Liver (tissue), 8 donors: ENCODE measurements at regions not wholly inside any gene's neighbourhood (a gene's known extent, or its start where the extent isn't known, plus 50 kb on each side); places are given as distances from the start of the nearest gene placed in this dataset.

ENCODE experiments used
- DNase-seq: peaks from one replicate; pipeline ENCODE4 v3.0.0-alpha.2; 2017; ENCODE audit warnings: low spot score
- H3K27ac ChIP-seq, 2 donors: one replicate each; pipeline ENCODE4 v1.7.0; 2013; ENCODE audit warnings: inconsistent platforms in 2 of 2, low read length in 2 of 2, control low read depth in 1 of 2, low read depth in 1 of 2, mild to moderate bottlenecking in 1 of 2
- H3K27me3 ChIP-seq, 4 donors: one replicate each; pipeline versions ENCODE4 v1.6.1 to v1.7.0; 2013; ENCODE audit warnings: low read length in 3 of 4, inconsistent platforms in 1 of 4, mild to moderate bottlenecking in 1 of 4, moderate library complexity in 1 of 4; ENCODE audit not compliant: control insufficient read depth in 4 of 4, insufficient read depth in 4 of 4
- H3K36me3 ChIP-seq, 4 donors: one replicate each; pipeline versions ENCODE4 v1.6.1 to v1.7.0; 2013; ENCODE audit warnings: low read length in 3 of 4, mild to moderate bottlenecking in 3 of 4, low read depth in 1 of 4, moderate library complexity in 1 of 4; ENCODE audit not compliant: control insufficient read depth in 4 of 4, insufficient read depth in 3 of 4
- H3K4me1 ChIP-seq, 4 donors: one replicate each; pipeline versions ENCODE4 v1.6.1 to v1.7.0; 2013; ENCODE audit warnings: low read length in 3 of 4, mild to moderate bottlenecking in 3 of 4, moderate library complexity in 1 of 4; ENCODE audit not compliant: control insufficient read depth in 4 of 4, insufficient read depth in 4 of 4
- H3K4me3 ChIP-seq, 3 donors: one replicate each; pipeline versions ENCODE4 v1.6.1 to v1.7.0; 2013; ENCODE audit warnings: low read length in 3 of 3, control low read depth in 1 of 3, low read depth in 1 of 3, mild to moderate bottlenecking in 1 of 3
- H3K9ac ChIP-seq, 2 donors: one replicate each; pipeline ENCODE4 v1.7.0; 2013; ENCODE audit warnings: low read length in 2 of 2, mild to moderate bottlenecking in 2 of 2, moderate library complexity in 2 of 2, control low read depth in 1 of 2, low read depth in 1 of 2
- H3K9me3 ChIP-seq, 4 donors: one replicate each; pipeline versions ENCODE4 v1.6.1 to v1.7.0; 2013; ENCODE audit warnings: low read length in 3 of 4; ENCODE audit not compliant: control insufficient read depth in 4 of 4
- EGR1 ChIP-seq, 2 donors: IDR thresholded peaks; 2 replicates each; pipeline ENCODE4 v1.6.1; 2016 to 2018; ENCODE audit warnings: antibody characterized with exemption in 2 of 2, low read depth in 2 of 2
- FOXA1 ChIP-seq: IDR thresholded peaks from 2 replicates; pipeline ENCODE4 v1.6.1; 2016; ENCODE audit warnings: antibody characterized with exemption
- FOXA2 ChIP-seq: IDR thresholded peaks from 2 replicates; pipeline ENCODE4 v1.6.1; 2016; ENCODE audit warnings: antibody characterized with exemption
- GABPA ChIP-seq, 2 donors: IDR thresholded peaks in 1 of 2; conservative IDR thresholded peaks in 1 of 2; 2 replicates each; pipeline ENCODE4 v1.6.1; 2016; ENCODE audit warnings: antibody characterized with exemption in 2 of 2, mild to moderate bottlenecking in 1 of 2, moderate library complexity in 1 of 2
- HNF4A ChIP-seq, 2 donors: conservative IDR thresholded peaks; 2 replicates each; pipeline ENCODE4 v1.6.1; 2016; ENCODE audit warnings: antibody characterized with exemption in 2 of 2, mild to moderate bottlenecking in 2 of 2
- HNF4G ChIP-seq: IDR thresholded peaks from 2 replicates; pipeline ENCODE4 v1.6.1; 2016; ENCODE audit warnings: antibody characterized with exemption
- JUND ChIP-seq, 2 donors: IDR thresholded peaks; 2 replicates each; pipeline ENCODE4 v1.6.1; 2016; ENCODE audit warnings: antibody characterized with exemption in 2 of 2
- NR2F2 ChIP-seq: IDR thresholded peaks from 2 replicates; pipeline ENCODE4 v1.6.1; 2016; ENCODE audit warnings: antibody characterized with exemption
- RAD21 ChIP-seq, 2 donors: IDR thresholded peaks; 2 replicates each; pipeline ENCODE4 v1.6.1; 2016; ENCODE audit warnings: antibody characterized with exemption in 2 of 2, mild to moderate bottlenecking in 2 of 2
- RXRA ChIP-seq, 2 donors: IDR thresholded peaks; 2 replicates each; pipeline ENCODE4 v1.6.1; 2017 to 2018; ENCODE audit warnings: antibody characterized with exemption in 2 of 2, mild to moderate bottlenecking in 1 of 2
- SP1 ChIP-seq: IDR thresholded peaks from 2 replicates; pipeline ENCODE4 v1.6.1; 2018; ENCODE audit warnings: antibody characterized with exemption, mild to moderate bottlenecking
- TAF1 ChIP-seq: conservative IDR thresholded peaks from 2 replicates; pipeline ENCODE4 v1.6.1; 2016; ENCODE audit warnings: antibody characterized with exemption, mild to moderate bottlenecking
- YY1 ChIP-seq: IDR thresholded peaks from 2 replicates; pipeline ENCODE4 v1.6.1; 2016; ENCODE audit warnings: antibody characterized with exemption, mild to moderate bottlenecking
- WGBS: extraction: QIAGEN DNeasy Blood & Tissue Kit; methylation state at CpG from one replicate; pipeline ENCODE4 v1.1.7; 2013; 5-methylcytosine and 5-hydroxymethylcytosine counted together
- TF ChIP-seq, protein P1 (sequence below): fragments of 150-350 bp; IDR thresholded peaks from 2 replicates; pipeline ENCODE4 v1.5.1; 2017; ENCODE audit warnings: improper control_type of control experiment, low read depth, low read length; ENCODE audit not compliant: missing input control
- TF ChIP-seq, protein P2 (sequence below): IDR thresholded peaks from 2 replicates; pipeline ENCODE4 v1.6.1; 2016; ENCODE audit warnings: antibody characterized with exemption
- TF ChIP-seq, protein P3 (sequence below): IDR thresholded peaks from 2 replicates; pipeline ENCODE4 v1.6.1; 2016; ENCODE audit warnings: antibody characterized with exemption, mild to moderate bottlenecking
- TF ChIP-seq, protein P4 (sequence below): IDR thresholded peaks from 2 replicates; pipeline ENCODE4 v1.6.1; 2016; ENCODE audit warnings: antibody characterized with exemption
- TF ChIP-seq, protein P5 (sequence below): IDR thresholded peaks from 2 replicates; pipeline ENCODE4 v1.6.1; 2016; ENCODE audit warnings: antibody characterized with exemption
- donor health status: healthy.
- donor health status: healthy.
- donor health status: healthy.
- donor health status: healthy.
- donor health status: healthy.

DNA sequence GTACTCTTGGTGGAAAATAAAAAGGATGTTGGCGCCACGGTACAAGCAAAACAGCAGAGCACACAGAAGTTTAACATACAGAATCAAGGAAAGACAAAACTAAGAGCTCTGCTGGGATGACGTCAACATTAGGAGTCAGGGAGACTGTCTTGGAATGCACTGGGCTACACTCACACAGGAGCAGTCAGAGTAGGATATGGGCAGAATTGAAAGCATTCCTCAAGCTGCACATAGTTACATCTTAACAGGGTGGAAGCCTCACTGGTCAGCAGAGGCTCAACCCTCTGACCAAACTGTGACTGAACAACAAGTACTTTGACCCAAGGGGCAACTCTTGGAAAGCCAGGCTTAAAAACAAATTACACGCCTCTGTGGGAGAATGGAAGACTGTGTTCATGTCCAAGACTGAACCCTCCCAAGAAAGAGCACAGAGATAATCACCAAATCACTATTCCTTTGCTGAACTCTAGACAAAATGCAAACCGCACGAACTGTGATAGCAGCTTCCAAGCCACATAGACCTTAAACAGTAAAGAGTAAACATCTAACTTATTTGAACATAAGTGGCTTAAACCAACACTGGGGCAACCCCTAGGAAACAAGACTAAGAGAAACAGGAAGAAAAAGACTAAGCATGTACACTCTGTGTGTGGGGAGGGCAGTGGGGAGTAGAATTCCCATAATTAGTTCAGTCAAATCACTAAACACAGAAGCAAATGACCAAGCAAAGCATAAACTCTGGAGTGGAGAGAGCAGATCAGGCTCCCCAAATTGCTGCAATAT is 772.7 kb downstream of the PRELID2 start:
- Histone ChIP-seq H3K4me3 (no peak overlapping the region), H3K27me3 (peaks cover 0 to 2% (median 0%) of the 10 kb centered on the region in 4 donors), H3K27ac (no peak overlapping the region), H3K4me1 (no peaks in the 10 kb centered on the region), H3K9ac (no peak overlapping the region), H3K9me3 (no peaks in the 10 kb centered on the region), H3K36me3 (no peaks in the 10 kb centered on the region)
- TF ChIP-seq, protein P1, sequence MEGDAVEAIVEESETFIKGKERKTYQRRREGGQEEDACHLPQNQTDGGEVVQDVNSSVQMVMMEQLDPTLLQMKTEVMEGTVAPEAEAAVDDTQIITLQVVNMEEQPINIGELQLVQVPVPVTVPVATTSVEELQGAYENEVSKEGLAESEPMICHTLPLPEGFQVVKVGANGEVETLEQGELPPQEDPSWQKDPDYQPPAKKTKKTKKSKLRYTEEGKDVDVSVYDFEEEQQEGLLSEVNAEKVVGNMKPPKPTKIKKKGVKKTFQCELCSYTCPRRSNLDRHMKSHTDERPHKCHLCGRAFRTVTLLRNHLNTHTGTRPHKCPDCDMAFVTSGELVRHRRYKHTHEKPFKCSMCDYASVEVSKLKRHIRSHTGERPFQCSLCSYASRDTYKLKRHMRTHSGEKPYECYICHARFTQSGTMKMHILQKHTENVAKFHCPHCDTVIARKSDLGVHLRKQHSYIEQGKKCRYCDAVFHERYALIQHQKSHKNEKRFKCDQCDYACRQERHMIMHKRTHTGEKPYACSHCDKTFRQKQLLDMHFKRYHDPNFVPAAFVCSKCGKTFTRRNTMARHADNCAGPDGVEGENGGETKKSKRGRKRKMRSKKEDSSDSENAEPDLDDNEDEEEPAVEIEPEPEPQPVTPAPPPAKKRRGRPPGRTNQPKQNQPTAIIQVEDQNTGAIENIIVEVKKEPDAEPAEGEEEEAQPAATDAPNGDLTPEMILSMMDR = no peak
- TF ChIP-seq, protein P2, sequence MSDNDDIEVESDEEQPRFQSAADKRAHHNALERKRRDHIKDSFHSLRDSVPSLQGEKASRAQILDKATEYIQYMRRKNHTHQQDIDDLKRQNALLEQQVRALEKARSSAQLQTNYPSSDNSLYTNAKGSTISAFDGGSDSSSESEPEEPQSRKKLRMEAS = no peak
- TF ChIP-seq YY1 (no peak), FOXA2 (no peak), TAF1 (no peak), NR2F2 (no peak), RXRA (IDR thresholded peaks at IDR 0.05) (no peak), JUND (IDR thresholded peaks at IDR 0.05) (no peak), GABPA (IDR thresholded peaks at IDR 0.05 in 1 of 2, conservative IDR thresholded peaks at IDR 0.05 in 1 of 2) (no peak), HNF4G (no peak), EGR1 (IDR thresholded peaks at IDR 0.05; ENCODE audit: low read depth in 2 of 2) (no peak), RAD21 (IDR thresholded peaks at IDR 0.05) (no peak), HNF4A (conservative IDR thresholded peaks at IDR 0.05) (no peak), FOXA1 (no peak), SP1 (no peak)
- TF ChIP-seq, protein P3, sequence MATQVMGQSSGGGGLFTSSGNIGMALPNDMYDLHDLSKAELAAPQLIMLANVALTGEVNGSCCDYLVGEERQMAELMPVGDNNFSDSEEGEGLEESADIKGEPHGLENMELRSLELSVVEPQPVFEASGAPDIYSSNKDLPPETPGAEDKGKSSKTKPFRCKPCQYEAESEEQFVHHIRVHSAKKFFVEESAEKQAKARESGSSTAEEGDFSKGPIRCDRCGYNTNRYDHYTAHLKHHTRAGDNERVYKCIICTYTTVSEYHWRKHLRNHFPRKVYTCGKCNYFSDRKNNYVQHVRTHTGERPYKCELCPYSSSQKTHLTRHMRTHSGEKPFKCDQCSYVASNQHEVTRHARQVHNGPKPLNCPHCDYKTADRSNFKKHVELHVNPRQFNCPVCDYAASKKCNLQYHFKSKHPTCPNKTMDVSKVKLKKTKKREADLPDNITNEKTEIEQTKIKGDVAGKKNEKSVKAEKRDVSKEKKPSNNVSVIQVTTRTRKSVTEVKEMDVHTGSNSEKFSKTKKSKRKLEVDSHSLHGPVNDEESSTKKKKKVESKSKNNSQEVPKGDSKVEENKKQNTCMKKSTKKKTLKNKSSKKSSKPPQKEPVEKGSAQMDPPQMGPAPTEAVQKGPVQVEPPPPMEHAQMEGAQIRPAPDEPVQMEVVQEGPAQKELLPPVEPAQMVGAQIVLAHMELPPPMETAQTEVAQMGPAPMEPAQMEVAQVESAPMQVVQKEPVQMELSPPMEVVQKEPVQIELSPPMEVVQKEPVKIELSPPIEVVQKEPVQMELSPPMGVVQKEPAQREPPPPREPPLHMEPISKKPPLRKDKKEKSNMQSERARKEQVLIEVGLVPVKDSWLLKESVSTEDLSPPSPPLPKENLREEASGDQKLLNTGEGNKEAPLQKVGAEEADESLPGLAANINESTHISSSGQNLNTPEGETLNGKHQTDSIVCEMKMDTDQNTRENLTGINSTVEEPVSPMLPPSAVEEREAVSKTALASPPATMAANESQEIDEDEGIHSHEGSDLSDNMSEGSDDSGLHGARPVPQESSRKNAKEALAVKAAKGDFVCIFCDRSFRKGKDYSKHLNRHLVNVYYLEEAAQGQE = no peak
- TF ChIP-seq, protein P4, sequence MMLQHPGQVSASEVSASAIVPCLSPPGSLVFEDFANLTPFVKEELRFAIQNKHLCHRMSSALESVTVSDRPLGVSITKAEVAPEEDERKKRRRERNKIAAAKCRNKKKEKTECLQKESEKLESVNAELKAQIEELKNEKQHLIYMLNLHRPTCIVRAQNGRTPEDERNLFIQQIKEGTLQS = no peak
- TF ChIP-seq, protein P5, sequence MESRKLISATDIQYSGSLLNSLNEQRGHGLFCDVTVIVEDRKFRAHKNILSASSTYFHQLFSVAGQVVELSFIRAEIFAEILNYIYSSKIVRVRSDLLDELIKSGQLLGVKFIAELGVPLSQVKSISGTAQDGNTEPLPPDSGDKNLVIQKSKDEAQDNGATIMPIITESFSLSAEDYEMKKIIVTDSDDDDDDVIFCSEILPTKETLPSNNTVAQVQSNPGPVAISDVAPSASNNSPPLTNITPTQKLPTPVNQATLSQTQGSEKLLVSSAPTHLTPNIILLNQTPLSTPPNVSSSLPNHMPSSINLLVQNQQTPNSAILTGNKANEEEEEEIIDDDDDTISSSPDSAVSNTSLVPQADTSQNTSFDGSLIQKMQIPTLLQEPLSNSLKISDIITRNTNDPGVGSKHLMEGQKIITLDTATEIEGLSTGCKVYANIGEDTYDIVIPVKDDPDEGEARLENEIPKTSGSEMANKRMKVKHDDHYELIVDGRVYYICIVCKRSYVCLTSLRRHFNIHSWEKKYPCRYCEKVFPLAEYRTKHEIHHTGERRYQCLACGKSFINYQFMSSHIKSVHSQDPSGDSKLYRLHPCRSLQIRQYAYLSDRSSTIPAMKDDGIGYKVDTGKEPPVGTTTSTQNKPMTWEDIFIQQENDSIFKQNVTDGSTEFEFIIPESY = no peak
- WGBS = 58% methylated on average over 6 of the region's 6 CpGs
- no peak for DNase-seq
